ENCODE measurements at regions not wholly inside any gene's neighbourhood (a gene's known extent, or its start where the extent isn't known, plus 50 kb on each side); places are given as distances from the start of the nearest gene placed in this dataset.

- no peak for TF ChIP-seq CTCF (IDR thresholded peaks at IDR 0.05)
- no peak for TF ChIP-seq ETV6 (CRISPR knock-in tag; IDR thresholded peaks at IDR 0.05)
- TF ChIP-seq USF2 (CRISPR knock-in tag; IDR thresholded peaks at IDR 0.05) = no peak
- TF ChIP-seq, protein P1, sequence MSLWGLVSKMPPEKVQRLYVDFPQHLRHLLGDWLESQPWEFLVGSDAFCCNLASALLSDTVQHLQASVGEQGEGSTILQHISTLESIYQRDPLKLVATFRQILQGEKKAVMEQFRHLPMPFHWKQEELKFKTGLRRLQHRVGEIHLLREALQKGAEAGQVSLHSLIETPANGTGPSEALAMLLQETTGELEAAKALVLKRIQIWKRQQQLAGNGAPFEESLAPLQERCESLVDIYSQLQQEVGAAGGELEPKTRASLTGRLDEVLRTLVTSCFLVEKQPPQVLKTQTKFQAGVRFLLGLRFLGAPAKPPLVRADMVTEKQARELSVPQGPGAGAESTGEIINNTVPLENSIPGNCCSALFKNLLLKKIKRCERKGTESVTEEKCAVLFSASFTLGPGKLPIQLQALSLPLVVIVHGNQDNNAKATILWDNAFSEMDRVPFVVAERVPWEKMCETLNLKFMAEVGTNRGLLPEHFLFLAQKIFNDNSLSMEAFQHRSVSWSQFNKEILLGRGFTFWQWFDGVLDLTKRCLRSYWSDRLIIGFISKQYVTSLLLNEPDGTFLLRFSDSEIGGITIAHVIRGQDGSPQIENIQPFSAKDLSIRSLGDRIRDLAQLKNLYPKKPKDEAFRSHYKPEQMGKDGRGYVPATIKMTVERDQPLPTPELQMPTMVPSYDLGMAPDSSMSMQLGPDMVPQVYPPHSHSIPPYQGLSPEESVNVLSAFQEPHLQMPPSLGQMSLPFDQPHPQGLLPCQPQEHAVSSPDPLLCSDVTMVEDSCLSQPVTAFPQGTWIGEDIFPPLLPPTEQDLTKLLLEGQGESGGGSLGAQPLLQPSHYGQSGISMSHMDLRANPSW (CRISPR knock-in tag; conservative IDR thresholded peaks at IDR 0.05; ENCODE audit: low read depth) = no peak
- TF ChIP-seq, protein P2, sequence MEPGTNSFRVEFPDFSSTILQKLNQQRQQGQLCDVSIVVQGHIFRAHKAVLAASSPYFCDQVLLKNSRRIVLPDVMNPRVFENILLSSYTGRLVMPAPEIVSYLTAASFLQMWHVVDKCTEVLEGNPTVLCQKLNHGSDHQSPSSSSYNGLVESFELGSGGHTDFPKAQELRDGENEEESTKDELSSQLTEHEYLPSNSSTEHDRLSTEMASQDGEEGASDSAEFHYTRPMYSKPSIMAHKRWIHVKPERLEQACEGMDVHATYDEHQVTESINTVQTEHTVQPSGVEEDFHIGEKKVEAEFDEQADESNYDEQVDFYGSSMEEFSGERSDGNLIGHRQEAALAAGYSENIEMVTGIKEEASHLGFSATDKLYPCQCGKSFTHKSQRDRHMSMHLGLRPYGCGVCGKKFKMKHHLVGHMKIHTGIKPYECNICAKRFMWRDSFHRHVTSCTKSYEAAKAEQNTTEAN (CRISPR knock-in tag; IDR thresholded peaks at IDR 0.05) = no peak
- no peak for TF ChIP-seq FOXJ3 (CRISPR knock-in tag; IDR thresholded peaks at IDR 0.05; ENCODE audit: borderline replicate concordance)
- no peak for TF ChIP-seq NR3C1 (CRISPR knock-in tag; conservative IDR thresholded peaks at IDR 0.05; ENCODE audit: low read depth)
These were observed 80.1 kb downstream of the SEC61G start for GRCh38 chr7:54678763-54679489.

Data from WTC11 (cell line).